HG02678 (cell line): ENCODE measurements at regions not wholly inside any gene's neighbourhood (a gene's known extent, or its start where the extent isn't known, plus 50 kb on each side); places are given as distances from the start of the nearest gene placed in this dataset.
A peak's percentile ranks its signal among the peaks of the same experiment; 100 is the strongest.

Experiments used
- ATAC-seq: cut with Tn5 transposase; IDR thresholded peaks from one replicate; pipeline ENCODE4 v1.9.1; 2021; ENCODE audit warnings: mild to moderate bottlenecking, moderate library complexity; ENCODE audit not compliant: unreplicated experiment

DNA sequence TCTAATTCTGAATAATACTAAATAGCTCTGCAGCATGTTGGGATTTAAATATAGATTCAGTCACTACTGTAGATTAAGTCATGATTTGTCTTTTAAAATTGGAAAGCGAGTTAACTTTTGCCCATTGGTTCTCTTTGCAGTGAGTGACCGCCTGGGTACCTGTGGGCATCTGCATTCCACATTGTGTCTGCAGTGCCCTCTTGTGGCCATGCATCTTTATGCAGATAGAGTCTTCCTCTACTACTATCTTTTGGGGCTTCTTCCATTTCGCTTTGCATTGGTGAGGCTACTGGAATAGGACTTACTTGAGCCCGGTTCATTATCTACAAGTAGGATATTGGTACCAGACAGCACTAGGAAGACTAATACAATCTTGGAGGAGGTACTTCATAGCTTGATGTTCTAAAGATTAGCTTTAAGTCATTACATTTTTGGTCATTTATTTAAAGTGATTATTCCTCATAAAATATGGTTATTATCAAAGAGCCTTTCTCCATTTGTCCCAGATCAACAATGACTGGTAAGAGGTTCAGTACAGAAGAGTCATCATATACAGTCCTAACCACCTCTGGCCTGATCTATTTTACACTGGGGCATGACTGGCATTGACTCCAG lies 203.0 kb downstream of the SOCS6 start:
- peak; percentile 89 for ATAC-seq

DNA sequence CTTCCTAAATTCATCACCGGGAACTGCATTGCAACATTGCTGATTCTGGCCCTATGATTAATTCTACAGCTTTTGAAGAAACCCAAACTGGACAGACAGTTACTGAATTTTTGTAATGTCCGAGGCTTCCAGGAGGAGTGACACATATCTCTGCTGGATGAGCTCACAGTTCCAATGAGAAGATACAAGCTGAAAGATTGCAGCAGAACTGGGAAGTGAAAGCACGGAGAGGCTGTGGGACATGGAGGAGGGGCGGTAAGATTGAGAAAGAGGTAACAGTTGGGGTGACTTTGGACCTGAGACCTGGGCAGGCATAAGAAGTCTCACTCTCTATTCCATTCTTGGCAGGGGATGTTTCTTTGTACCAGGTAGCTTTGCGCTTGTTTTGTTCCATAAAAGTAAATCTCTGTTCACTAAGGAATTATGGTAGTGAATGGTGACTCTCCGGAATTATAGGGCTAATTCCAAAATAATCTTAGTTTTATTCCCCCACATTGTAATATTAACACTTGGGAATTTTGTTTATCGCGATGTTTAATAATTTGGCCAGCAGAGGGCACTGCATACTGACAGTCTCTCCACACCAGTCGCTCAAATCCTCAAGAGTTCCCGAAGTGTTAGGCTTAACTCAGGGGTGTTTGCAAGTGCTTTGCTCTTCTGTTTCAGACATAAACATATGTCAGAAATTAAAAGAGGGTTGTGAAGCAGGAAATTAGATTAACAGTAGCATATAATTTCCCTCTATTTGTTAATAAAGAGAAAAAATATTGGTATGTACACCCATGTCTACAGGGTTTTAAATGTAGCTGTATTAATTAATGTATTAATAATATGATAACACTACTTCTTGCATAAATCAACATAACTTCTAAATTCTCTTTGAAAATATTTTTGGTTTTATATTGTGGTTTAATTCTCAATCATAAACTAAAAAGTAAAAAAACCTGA lies 201.4 kb downstream of the SOCS6 start:
- ATAC-seq: peak; percentile 54

DNA sequence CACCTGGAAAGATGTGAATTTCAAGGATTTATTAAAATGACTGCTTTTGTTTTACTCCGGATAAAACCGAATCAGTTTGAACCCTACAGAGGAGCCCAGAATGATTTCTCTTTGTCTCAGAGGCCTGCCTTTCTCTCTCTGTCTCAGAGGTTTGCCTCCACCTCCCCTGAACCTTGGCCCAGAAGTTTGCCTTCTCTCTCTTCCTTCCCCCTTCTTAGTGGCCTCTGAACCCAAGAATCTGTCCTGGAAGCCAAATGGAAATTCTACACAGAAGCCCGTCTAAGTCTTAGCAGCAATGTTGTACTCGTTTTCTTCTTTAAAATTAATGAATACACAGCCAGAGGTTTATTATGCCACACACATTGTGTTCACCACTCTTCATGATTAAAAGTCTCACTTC lies 200.7 kb downstream of the SOCS6 start:
- no peak for ATAC-seq

DNA sequence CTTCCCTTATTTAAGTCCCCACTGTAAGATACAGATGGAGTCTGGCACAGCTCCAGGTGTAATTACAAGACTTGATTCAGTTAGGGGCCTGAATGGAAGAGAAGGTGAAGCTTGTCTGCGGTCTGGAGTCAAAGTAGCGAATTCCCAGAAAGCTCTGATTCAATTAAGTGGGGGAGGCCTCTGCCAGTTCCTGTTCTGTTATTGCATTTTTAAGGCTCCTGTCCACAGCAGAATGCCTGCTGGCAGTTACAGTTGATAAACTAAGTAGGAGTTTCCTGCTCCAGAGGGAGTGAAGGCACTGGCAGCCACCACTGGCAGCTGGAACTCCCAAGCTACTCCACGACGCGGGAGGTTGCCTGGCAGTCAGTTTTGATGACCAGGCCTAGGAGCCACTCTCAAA lies 181.1 kb downstream of the SOCS6 start:
- no peak for ATAC-seq

DNA sequence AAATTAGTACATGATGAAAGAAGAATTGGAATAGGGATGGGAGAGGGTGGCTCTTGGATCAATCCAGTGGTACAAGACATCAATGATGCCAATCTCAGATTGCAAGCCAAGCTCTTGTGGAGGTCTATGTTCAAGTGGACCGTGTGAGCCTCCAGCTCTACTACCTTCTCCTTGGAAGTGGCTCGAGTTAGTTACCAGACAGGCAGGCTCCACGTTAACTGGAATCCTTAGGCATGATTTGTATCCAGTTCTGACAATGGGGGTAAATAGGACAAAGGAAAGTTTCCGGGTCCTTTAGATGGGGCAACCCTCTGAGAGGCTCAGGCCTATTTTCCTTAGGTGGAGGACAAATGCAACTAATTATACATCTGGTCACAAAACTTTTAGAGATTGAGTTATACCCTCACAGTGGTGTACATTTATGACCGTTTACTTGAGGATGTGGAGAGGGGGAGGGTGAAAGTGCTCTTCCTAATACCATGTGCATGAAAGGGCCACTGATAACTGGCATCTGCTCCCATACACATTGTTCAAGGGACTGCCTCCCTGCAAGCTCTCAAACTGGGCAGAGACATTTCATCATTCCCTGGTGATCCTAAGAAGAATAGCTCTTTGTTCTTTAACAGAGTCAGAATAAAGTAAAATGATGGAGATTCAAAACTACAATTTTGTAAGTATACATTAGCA lies 180.2 kb downstream of the SOCS6 start:
- no peak for ATAC-seq

DNA sequence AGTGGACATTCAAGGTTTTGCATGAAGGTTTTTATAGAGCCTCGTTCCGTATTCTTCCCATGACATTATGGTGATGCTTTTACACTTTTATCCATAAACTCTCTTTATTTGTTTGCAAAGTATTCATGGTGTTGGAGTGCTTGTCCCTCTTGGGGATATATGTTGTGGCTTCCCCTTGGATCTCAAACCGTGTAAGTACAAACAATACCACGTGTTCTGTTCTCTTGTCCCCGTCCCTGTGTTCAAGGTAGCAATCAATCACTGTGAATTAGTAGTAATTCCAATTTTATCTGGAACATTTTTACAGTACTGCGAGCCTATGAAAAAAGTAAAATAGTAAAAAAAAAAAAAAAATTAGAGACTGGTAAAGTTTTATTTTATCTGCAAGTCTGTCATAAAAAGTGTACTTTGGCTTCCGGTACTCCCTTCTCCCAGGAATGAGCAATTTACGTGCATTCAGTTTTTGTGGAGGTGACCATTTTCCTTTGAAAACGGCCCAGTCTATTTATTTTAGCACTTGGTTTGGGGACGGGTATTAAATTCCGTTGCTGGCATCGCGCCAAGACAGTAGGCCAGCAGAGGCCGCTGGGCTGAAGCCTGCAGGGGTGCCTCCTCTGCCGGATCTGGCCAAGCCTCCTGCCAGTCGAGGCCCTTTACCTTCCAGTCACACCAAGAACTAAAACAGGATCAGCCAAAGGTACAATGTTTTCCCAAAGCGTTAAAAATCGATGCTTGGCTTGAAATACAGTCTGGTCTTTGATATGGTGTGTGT lies 175.7 kb downstream of the SOCS6 start:
- no peak for ATAC-seq

DNA sequence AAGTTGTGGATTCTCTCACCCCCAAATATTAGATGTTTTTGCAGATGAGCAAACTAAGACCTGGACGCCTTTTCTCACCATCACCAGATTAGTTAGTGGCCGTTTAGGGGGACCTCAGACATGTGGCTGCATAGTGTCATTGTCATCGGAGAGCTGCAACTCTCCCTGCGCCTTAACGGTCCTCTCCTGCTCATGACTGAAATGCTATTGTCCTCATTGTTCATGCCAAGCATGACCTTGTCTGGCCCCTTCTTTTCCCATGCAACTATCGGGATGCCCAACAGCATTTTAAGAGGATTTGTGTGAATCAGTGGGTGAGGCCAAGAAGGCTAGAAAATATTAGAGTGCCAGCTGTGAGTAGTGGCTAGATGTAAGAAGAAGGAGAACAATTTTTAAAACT lies 174.2 kb downstream of the SOCS6 start:
- ATAC-seq: no peak

DNA sequence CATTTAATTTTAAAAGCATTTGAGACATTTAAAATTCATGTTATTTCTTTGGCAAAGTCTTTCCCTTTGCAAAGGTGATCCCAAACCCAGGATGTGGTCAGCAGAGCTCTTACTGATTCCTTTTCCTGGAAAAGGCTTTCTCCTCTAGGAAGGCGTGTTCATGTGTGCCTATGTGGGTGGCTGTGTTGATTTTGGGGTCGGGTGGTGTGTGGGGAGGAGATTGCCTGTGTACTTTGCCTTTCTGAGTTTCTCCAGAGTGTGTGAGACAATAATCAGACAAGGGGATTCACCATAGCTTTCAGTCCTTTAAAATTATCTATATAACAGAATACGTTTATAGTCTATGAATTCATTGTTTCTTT lies 173.2 kb downstream of the SOCS6 start:
- ATAC-seq: no peak

DNA sequence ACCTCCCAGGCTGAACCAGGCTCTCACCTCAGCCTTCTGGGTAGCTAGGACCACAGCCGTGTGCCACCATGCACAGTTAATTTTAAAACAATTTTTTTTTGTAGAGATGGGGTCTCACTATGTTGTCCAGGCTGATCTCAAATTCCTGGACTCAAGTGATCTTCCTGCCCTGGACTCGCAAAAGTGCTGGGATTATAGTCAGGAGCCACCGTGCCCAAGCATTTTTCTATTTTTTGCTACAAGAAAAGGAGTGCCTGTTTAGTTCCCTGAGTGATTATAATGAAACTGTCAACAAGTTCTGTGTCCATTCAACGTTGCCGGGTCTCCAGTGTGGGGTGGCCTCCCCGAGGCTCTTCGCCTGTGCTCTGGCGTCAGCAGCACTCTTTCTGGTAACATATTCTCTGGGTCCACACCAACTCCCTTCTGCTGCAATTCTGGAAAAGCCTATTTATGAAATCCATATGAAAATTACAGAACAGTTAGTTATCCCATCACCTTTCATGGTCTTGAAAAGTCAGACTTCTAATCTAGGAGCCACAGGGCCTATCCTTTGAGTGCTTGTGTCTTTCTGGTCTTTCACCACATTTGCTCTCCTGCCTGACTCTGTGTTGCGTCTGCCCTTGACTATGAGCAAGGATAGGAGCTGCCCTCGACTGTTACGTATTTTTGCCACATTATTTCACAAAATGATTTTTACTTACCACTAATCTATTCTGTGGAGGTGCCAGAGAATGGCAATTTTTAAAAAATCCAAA lies 172.7 kb downstream of the SOCS6 start:
- no peak for ATAC-seq

DNA sequence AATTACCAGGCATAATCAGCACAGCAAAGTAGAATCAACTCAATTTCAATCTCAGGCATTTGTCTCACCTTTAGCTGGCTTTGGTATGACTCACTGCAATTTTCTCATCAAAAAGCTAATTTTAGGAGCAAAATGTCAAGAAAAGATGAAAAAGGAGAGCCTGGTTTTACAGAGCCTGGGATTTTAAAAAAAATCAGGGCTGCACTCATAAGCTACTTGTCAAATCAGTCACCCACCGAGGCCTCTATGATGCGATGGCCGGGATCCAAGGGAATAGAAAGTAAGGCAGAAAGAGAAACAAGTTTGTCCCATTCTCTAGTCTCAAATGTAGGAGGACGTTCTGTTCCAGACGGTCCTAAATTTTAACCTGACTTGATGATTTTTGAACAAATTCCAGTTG lies 170.9 kb downstream of the SOCS6 start:
- ATAC-seq: no peak

DNA sequence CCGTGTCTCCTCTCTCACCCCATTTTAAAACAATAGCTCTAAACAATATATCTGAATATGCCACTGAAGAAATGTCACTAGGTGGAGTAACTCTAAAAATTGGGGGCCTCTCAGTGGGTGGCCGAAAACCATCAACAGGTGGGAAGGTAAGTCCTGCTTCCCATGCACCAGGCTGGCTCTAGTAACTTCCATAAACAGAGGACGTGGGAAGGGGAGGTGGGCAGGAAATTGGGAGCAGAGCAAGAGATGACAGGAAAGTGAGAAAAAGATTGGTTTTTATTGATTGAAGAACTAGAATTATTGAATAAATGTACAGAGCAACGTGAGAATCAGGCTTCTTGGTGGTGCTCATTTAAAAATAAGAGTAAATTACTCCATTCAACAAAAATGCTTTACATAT lies 170.4 kb downstream of the SOCS6 start:
- ATAC-seq: no peak

DNA sequence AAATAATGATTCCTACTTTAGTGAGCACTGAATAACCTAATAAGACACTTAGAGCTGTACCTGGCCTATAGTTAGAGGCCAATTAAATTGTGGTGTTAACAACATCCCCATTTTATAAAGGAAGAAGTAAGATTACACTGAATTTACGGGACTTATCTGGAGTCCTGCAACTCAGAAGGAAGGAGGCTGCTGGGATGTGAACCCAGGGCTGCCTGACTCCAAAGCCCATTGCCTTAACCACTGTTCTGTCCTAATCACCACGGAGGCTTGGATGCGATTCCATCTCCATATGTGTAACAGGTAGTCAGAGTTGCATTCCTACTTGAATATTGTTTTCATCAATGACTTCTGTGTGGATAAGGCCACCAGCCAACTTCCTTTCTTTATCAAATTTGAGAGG lies 168.9 kb downstream of the SOCS6 start:
- no peak for ATAC-seq

DNA sequence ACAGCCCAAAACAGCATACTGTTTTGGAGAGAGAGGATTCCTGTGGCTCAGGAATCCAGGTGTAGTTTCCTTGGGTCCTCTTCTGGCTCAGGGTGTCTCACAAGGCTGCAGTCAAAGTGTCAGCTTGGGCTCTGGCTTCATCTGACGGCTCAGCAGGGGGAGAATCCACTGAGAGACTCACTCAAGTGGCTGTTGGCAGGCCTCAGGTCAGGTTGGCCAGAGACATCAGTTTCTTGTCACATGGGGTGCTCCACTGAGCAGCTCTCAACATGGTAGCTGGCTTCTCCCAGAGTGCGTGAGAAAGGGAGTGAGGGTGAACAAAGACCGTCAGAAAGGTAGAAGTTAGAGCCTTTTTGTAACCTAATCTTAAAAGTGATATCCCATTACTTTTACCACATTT lies 168.4 kb downstream of the SOCS6 start:
- ATAC-seq: no peak

DNA sequence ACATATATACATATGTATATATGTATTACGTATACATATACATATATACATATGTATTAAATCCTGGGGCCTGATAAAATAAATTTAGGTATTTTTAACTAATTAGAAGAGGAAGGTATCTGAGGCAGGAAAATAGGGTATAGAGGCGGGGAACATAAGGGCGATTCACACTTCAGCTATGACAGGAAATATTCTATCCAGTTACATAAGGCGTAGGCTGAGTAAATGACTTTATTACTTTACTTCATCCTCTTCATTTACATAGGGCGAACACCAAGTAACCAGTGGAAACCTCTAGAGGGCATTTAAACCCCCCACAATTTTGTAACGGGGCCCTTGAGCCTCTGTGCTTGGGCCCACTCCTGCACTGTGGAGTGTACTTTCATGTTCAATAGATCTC lies 167.5 kb downstream of the SOCS6 start:
- ATAC-seq: no peak

DNA sequence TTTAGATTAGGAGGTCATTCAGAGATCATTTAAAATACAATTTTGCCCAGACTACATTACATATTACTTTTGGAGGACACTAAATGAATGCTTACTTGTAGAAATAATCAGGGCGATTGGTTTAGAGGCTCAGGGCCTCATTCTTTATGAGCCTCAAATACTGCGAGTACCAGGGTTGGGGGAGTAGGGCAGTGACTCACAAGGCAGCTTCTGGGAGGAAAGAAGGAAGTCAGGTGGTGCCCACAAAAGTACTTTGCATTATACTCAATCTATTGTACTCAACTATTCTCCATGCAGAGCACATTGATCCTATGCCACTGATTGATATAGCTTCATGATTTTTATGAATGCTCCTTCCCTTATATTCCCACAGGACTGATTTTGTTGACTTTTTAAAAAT lies 166.9 kb downstream of the SOCS6 start:
- ATAC-seq: no peak

DNA sequence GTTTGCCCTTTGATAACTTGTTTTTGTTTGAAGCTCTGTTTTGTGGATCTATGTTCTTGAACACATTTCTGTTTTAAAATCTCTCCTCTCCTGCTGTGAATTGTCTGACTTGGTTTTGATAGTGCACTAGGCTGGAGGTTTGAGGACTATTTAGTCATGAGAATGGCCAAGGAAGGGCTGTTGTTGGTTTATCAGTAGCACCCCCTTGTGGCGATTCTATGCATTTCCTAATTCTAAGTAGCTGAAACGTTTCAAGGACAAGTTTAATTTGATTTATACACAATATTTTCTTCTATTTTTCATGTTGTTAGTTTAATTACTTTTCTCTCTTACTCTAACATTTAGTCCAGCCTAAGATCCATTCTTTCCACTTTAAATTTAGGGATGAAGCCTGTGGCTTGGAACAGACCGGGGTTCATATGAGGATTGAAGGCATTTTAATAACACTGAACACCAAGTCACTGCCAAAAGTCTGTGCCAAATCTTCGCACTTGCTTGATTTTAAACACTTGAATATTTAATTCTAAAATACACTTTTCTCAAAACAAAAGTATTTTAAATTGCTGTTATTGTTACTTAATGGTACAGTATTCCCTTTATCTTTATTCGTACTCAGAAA lies 166.0 kb downstream of the SOCS6 start:
- peak; percentile 77 for ATAC-seq

DNA sequence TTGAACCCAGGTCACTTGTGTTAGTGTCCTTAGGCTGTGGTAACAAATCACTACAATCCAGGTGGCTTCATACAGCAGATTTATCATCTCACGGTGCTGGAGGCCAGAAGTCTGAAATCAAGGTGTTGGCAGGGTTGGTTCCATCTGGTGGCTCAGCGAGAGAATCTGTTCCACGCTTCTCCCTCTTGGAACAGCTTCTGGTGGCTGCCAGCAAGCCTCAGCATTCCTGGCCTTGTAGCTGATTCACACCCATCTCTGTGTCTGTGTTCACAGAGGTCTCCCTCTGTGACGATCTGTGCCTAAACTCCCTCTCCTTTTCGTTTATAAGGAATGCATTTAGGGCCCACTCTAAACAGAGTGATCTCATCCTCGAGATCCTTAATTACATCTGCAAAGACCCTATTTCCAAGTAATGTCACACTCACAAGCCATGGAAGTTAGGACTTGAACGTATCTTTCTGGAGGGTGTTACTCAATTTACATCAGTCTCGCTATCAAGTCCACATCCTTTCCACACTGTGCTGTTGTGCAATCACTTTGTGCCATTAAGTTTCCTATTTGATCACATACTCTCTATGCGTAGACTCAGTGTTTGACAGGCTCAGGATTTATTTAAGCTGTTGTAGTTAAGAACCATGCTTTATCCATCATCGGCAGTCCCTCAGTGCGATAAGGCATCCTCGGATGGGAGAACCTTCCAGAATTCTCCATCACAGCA lies 164.4 kb downstream of the SOCS6 start:
- ATAC-seq: no peak

DNA sequence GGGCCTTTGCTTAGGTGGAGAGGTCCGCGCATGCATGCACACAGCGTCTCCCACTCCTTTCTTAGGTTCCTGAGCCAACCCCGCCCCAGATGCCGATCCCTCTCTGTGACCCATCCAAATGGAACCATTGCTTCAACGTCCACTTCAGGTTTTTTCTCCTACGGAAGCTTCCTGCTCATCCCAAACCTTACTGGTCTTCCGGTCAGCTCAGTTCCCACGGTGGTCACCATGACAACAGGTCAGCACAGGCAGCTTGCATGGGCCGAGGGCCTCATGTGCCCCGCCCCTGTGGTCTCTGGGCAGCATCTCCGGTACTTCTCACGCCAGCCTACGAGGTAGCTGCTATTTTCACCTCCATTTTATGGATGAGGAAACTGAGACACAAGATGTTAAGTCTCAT lies 163.7 kb downstream of the SOCS6 start:
- no peak for ATAC-seq
